ENCODE measurements at regions not wholly inside any gene's neighbourhood (a gene's known extent, or its start where the extent isn't known, plus 50 kb on each side); places are given as distances from the start of the nearest gene placed in this dataset.

DNA sequence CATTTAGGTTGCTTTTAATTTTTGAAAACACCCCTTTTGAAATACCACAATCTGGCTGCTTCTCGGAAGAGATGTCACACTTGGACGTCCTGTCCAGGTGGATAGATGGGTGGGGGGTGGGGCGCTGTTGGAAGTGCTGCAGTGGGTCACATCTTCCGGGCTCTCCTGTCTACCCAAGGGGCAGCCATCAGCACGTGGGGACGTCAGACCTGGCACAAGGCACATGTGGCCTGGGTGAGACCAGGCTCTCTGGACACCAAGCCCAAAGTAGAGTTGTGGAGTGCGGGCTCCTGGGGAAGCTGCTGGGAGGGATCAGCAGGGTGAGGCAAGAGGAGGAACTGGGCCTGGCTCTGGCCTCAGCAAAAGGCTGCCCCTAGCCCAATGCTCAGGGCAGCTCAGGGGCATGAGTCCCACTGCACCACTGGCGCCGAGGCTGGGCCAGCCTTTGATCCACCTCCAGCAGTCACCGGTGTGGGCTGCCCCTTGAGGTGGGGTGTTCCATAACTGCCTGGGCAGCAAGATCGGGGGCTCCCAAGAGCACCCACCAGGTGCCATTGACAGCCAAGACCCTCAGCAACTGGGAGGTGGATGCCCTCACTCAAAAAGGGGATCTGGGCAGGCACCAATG lies 68.6 kb upstream of the CCND1 start:
- TF ChIP-seq EZH2phosphoT487 (IDR thresholded peaks at IDR 0.05; ENCODE audit: insufficient read depth, low read depth) (no peak), EZH2 (IDR thresholded peaks at IDR 0.05; ENCODE audit: insufficient read depth, poor library complexity, severe bottlenecking) (no peak)

Measured in GM23248 (cell line).